ENCODE measurements at regions not wholly inside any gene's neighbourhood (a gene's known extent, or its start where the extent isn't known, plus 50 kb on each side); places are given as distances from the start of the nearest gene placed in this dataset.
"Not testable (repeated sequence)": the region's sequence is repeated elsewhere in the genome, so short reads cannot be mapped to it uniquely, and the experiment has no call there.

- Histone ChIP-seq H3K9me3 (ENCODE audit: low read depth, low read length) (peaks cover 2% of the 10 kb centered on the region), H3K27ac (ENCODE audit: low read depth, low read length) (no peak overlapping the region), H3K4me1 (ENCODE audit: insufficient read depth, low read length) (no peaks in the 10 kb centered on the region), H3K79me2 (ENCODE audit: insufficient read depth, low read length) (no peaks in the 10 kb centered on the region), H4K20me1 (ENCODE audit: insufficient read depth, low read length) (no peaks in the 10 kb centered on the region), H3K4me2 (ENCODE audit: insufficient read depth, low read length) (no peak overlapping the region), H3K27me3 (ENCODE audit: insufficient read depth, low read length) (no peaks in the 10 kb centered on the region), H3K4me3 (ENCODE audit: insufficient read depth, low read length) (no peak overlapping the region), H2AFZ (ENCODE audit: low read length) (no peak overlapping the region), H3K36me3 (ENCODE audit: insufficient read depth, low read length) (no peaks in the 10 kb centered on the region)
- TF ChIP-seq CTCF (IDR thresholded peaks at IDR 0.05; ENCODE audit: extremely low read depth, low read depth, low read length): no peak
- DNase-seq (ENCODE audit: insufficient read length, low spot score, missing footprints): no peak
These were observed 286.0 kb downstream of the TRIM36 start for GRCh38 chr5:114883675-114884074.

GRCh38 chr5:114859438-114859735 lies 310.3 kb downstream of the TRIM36 start:
- Histone ChIP-seq H2AFZ (ENCODE audit: low read length) (no peak overlapping the region), H3K4me1 (ENCODE audit: insufficient read depth, low read length) (no peaks in the 10 kb centered on the region), H3K27me3 (ENCODE audit: insufficient read depth, low read length) (no peaks in the 10 kb centered on the region), H3K4me3 (ENCODE audit: insufficient read depth, low read length) (no peak overlapping the region), H3K9me3 (ENCODE audit: low read depth, low read length) (no peaks in the 10 kb centered on the region), H3K4me2 (ENCODE audit: insufficient read depth, low read length) (no peak overlapping the region), H3K79me2 (ENCODE audit: insufficient read depth, low read length) (no peaks in the 10 kb centered on the region), H3K27ac (ENCODE audit: low read depth, low read length) (no peak overlapping the region), H3K36me3 (ENCODE audit: insufficient read depth, low read length) (no peaks in the 10 kb centered on the region), H4K20me1 (ENCODE audit: insufficient read depth, low read length) (no peaks in the 10 kb centered on the region)
- DNase-seq (ENCODE audit: insufficient read length, low spot score, missing footprints): no peak
- no peak for TF ChIP-seq CTCF (IDR thresholded peaks at IDR 0.05; ENCODE audit: extremely low read depth, low read depth, low read length)

GRCh38 chr5:114858665-114859437 lies 310.9 kb downstream of the TRIM36 start:
- no peak for TF ChIP-seq CTCF (IDR thresholded peaks at IDR 0.05; ENCODE audit: extremely low read depth, low read depth, low read length)
- H3K9me3 ChIP-seq (ENCODE audit: low read depth, low read length): no peaks in the 10 kb centered on the region
- no peak overlapping the region for H3K4me2 ChIP-seq (ENCODE audit: insufficient read depth, low read length)

GRCh38 chr5:114857941-114858551 lies 311.7 kb downstream of the TRIM36 start:
- no peak overlapping the region for H2AFZ ChIP-seq (ENCODE audit: low read length)
- H4K20me1 ChIP-seq (ENCODE audit: insufficient read depth, low read length): no peaks in the 10 kb centered on the region
- H3K36me3 ChIP-seq (ENCODE audit: insufficient read depth, low read length): no peaks in the 10 kb centered on the region
- H3K79me2 ChIP-seq (ENCODE audit: insufficient read depth, low read length): no peaks in the 10 kb centered on the region
- H3K27me3 ChIP-seq (ENCODE audit: insufficient read depth, low read length): no peaks in the 10 kb centered on the region
- H3K4me3 ChIP-seq (ENCODE audit: insufficient read depth, low read length): no peak overlapping the region
- no peak overlapping the region for H3K27ac ChIP-seq (ENCODE audit: low read depth, low read length)
- no peaks in the 10 kb centered on the region for H3K4me1 ChIP-seq (ENCODE audit: insufficient read depth, low read length)
- DNase-seq (ENCODE audit: insufficient read length, low spot score, missing footprints): peak; percentile 6
- H3K4me2 ChIP-seq (ENCODE audit: insufficient read depth, low read length): no peak overlapping the region
- no peaks in the 10 kb centered on the region for H3K9me3 ChIP-seq (ENCODE audit: low read depth, low read length)
- TF ChIP-seq CTCF (IDR thresholded peaks at IDR 0.05; ENCODE audit: extremely low read depth, low read depth, low read length): no peak

More at GRCh38 chr5:114858665-114859437, 310.9 kb downstream of the TRIM36 start:
- no peak overlapping the region for H2AFZ ChIP-seq (ENCODE audit: low read length)
- H3K36me3 ChIP-seq (ENCODE audit: insufficient read depth, low read length): no peaks in the 10 kb centered on the region
- no peak overlapping the region for H3K4me3 ChIP-seq (ENCODE audit: insufficient read depth, low read length)
- no peaks in the 10 kb centered on the region for H3K4me1 ChIP-seq (ENCODE audit: insufficient read depth, low read length)
- no peaks in the 10 kb centered on the region for H3K79me2 ChIP-seq (ENCODE audit: insufficient read depth, low read length)
- peak; percentile 1 for DNase-seq (ENCODE audit: insufficient read length, low spot score, missing footprints)
- no peaks in the 10 kb centered on the region for H3K27me3 ChIP-seq (ENCODE audit: insufficient read depth, low read length)
- no peaks in the 10 kb centered on the region for H4K20me1 ChIP-seq (ENCODE audit: insufficient read depth, low read length)
- no peak overlapping the region for H3K27ac ChIP-seq (ENCODE audit: low read depth, low read length)

- H3K36me3 ChIP-seq (ENCODE audit: insufficient read depth, low read length); H3K9me3 ChIP-seq (ENCODE audit: low read depth, low read length); H3K27me3 ChIP-seq (ENCODE audit: insufficient read depth, low read length); H3K4me3 ChIP-seq (ENCODE audit: insufficient read depth, low read length); DNase-seq (ENCODE audit: insufficient read length, low spot score, missing footprints); H3K27ac ChIP-seq (ENCODE audit: low read depth, low read length); H4K20me1 ChIP-seq (ENCODE audit: insufficient read depth, low read length); H3K4me2 ChIP-seq (ENCODE audit: insufficient read depth, low read length); H2AFZ ChIP-seq (ENCODE audit: low read length); H3K79me2 ChIP-seq (ENCODE audit: insufficient read depth, low read length); H3K4me1 ChIP-seq (ENCODE audit: insufficient read depth, low read length): not testable (repeated sequence)
These were observed 325.0 kb downstream of the TRIM36 start for GRCh38 chr5:114844711-114845110.

Measured in osteoblast (primary cell).